GM19023 (cell line): ENCODE measurements at regions not wholly inside any gene's neighbourhood (a gene's known extent, or its start where the extent isn't known, plus 50 kb on each side); places are given as distances from the start of the nearest gene placed in this dataset.
"Not testable (repeated sequence)": the region's sequence is repeated elsewhere in the genome, so short reads cannot be mapped to it uniquely, and the experiment has no call there.

Experiments
- ATAC-seq: cut with Tn5 transposase; IDR thresholded peaks from one replicate; pipeline ENCODE4 v1.9.1; 2021; ENCODE audit warnings: mild to moderate bottlenecking, moderate library complexity; ENCODE audit not compliant: unreplicated experiment

DNA sequence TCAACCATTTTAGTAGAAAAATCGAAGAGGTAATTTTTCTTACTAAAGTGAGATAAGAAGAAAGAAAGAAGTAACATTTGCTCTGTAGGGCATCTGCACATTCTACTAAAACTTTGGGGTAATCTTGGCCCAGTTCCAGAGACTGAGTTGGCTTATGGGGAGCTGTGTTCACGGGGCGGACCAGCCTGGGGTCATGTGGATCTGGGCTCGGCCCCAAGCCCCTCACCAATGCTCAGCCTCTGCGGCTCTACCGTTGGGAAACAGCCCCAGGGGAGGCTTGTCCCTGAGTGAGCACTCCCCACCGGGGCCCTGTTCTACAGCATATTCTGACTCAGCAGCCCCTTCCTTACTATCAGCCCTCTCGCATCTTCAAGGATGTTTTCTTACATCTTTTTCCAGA is 132.3 kb downstream of the RTP5 start:
- ATAC-seq: no peak

GRCh38 chr2:242002944-242003343 is 133.4 kb downstream of the RTP5 start:
- ATAC-seq: no peak

- no peak for ATAC-seq
These were observed 134.8 kb downstream of the RTP5 start for GRCh38 chr2:242004223-242004901.

GRCh38 chr2:242004902-242005230 is 135.3 kb downstream of the RTP5 start:
- no peak for ATAC-seq

- not testable (repeated sequence) for ATAC-seq
These were observed 136.6 kb downstream of the RTP5 start for GRCh38 chr2:242006091-242006634.

DNA sequence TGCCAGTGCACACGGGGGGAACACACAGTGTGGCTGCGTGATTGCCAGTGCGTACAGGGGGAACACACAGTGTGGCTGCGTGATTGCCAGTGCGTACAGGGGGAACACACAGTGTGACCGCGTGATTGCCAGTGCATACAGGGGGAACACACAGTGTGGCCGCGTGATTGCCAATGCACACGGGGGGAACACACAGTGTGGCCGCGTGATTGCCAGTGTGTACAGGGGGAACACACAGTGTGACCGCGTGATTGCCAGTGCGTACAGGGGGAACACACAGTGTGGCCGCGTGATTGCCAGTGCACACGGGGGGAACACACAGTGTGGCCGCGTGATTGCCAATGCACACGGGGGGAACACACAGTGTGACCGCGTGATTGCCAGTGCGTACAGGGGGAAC is 139.4 kb downstream of the RTP5 start:
- ATAC-seq: not testable (repeated sequence)

DNA sequence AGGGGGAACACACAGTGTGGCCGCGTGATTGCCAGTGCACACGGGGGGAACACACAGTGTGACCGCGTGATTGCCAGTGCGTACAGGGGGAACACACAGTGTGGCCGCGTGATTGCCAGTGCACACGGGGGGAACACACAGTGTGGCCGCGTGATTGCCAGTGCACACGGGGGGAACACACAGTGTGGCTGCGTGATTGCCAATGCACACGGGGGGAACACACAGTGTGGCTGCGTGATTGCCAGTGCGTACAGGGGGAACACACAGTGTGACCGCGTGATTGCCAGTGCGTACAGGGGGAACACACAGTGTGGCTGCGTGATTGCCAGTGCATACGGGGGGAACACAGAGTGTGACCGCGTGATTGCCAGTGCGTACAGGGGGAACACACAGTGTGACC is 140.3 kb downstream of the RTP5 start:
- not testable (repeated sequence) for ATAC-seq

GRCh38 chr2:242010252-242011166 is 141.0 kb downstream of the RTP5 start:
- not testable (repeated sequence) for ATAC-seq

DNA sequence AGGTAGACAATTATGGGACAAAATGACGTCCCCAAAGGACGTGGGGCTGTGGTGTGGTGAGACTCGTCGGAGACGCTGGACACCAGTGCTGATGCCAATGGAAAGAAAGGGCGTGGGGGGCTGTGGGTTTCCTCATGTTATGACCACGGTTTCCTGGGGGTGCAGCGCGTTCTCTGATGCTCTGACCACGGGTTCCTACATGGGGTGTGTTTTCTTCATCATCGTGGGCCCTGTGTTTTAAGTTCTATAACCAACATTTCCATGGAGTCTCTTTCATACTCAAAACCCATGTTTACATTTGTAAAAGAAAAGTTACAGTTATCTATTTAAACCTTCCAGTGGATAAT is 141.6 kb downstream of the RTP5 start:
- no peak for ATAC-seq

DNA sequence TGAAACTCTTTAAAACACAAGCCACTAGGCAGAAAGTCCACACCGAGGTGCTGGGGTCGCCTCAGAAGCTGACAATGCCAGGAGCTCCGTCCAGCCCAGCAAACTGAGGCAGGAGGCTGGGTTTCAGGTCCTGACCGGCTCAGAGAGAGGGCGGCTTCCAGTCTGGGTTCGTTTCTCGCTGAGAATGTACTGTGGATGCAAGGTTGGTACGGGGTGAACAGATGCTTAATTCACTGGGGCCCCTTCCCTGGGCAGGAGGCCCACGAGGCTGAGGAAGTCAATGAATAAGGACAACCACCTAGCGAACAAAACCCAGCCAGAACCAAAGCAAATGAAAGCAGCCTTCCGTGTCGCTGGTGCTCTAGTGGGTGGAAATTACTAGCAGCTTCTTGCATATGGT is 142.0 kb downstream of the RTP5 start:
- ATAC-seq: no peak

DNA sequence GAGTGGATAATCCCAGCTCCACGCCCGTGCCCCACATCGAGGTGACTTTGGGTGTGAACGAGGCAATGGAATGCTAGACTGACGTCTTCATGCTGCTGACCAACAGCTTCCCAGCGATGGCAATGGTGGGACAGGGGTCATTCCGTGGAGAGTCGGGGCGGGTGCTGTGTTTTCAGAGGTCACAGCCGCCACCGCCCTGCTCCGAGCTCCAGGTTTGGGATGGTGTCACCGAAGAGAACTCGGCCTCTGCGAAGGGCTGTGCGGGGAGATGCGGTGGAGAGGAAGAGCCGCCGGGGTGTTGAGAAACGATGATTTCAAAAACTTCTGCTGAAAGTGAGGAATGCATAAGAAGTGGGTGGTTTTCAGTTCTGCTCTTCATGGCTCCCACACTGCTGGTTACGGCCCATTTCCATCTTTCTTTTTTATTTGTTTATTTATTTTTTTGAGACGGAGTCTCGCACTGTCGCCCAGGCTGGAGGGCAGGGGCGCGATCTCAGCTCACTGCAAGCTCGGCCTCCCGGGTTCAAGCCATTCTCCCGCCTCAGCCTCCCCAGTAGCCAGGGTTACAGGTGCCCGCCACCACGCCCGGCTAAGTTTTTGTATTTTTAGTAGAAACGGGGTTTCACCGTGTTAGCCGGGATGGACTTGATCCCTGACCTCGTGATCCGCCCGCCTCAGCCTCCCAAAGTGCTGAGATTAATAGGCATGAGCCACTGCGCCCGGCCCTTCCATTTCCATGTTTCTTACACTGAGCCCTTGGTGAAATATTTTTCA is 142.6 kb downstream of the RTP5 start:
- no peak for ATAC-seq

- no peak for ATAC-seq
These were observed 143.6 kb downstream of the RTP5 start for GRCh38 chr2:242012956-242013764.

GRCh38 chr2:242013771-242014170 is 144.2 kb downstream of the RTP5 start:
- ATAC-seq: no peak

DNA sequence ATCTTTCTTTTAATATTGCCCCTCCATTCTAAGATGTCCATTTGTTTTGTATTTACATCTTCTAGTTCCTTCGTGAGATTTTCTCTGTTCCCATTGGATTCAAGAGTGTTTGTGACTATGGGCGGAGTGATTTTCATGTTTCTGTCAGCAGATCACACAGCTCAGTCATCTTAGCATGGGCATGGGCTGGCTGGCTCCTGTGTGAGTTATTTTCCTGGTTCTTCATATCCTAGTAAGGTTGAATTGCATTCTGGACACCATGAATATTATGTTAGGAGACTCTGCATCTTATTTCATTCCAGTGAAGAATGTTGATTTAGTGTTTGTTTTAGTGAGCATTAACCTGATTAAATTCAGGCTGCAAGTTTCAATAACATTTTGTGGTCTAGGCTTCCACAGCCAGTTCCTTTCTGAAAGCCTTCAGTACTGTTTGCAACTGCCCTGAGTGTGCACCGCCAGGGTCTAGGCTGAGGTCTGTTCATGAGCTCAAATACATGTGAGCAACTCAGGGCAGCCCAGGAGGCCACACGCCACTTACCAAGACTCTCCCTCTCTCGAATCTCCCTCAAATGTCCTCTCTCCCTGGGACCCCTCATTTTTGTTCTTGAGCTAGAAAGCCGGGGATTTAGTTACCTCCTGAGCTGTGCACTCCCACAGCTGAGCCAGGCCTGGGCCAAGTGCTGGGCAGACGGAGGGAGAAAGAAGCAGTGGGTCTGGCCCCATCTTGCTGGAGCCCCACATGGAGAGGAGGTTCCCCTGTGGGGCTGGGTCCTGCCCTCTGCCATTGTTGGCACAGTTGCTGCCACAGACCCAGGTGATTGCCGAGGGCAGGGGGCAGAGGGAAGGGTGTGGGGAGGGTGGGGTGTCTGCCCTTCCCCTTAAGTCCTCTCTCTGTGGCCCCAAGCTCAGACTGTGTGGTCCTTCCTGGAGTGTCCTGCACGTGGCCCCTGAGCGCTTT is 145.9 kb downstream of the RTP5 start:
- ATAC-seq: no peak

- no peak for ATAC-seq
These were observed 147.6 kb downstream of the RTP5 start for GRCh38 chr2:242017086-242017485.

DNA sequence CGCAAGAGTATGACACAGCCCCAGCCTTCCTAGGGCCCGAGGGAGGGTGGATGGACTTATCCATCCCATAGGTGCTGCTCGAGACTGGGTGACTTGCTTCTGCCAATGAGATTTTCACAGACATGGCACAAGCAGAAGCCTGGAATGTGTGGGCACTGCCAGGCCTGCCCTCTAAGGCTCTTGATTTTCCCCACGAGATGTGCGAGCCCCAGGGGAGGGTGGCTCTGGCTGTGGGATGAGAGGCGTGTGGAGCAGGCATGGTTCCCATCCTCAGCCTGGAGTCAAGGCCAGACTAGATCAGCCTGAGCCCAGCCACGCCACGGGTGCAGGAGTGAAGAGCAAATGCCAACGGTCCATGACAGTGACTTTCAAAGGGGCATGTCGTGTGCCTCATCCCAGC is 148.9 kb downstream of the RTP5 start:
- not testable (repeated sequence) for ATAC-seq

- no peak for ATAC-seq
These were observed 149.8 kb downstream of the RTP5 start for GRCh38 chr2:242019344-242019743.

- ATAC-seq: no peak
These were observed 150.9 kb downstream of the RTP5 start for GRCh38 chr2:242020196-242021004.
